NCI-H1694 (cell line): ENCODE measurements at regions not wholly inside any gene's neighbourhood (a gene's known extent, or its start where the extent isn't known, plus 50 kb on each side); places are given as distances from the start of the nearest gene placed in this dataset.
"Not testable (repeated sequence)": the region's sequence is repeated elsewhere in the genome, so short reads cannot be mapped to it uniquely, and the experiment has no call there.

ENCODE experiments used
- DNase-seq: peaks from one replicate; lab custom pipeline; 2025; lab: John Stamatoyannopoulos, UW

DNA sequence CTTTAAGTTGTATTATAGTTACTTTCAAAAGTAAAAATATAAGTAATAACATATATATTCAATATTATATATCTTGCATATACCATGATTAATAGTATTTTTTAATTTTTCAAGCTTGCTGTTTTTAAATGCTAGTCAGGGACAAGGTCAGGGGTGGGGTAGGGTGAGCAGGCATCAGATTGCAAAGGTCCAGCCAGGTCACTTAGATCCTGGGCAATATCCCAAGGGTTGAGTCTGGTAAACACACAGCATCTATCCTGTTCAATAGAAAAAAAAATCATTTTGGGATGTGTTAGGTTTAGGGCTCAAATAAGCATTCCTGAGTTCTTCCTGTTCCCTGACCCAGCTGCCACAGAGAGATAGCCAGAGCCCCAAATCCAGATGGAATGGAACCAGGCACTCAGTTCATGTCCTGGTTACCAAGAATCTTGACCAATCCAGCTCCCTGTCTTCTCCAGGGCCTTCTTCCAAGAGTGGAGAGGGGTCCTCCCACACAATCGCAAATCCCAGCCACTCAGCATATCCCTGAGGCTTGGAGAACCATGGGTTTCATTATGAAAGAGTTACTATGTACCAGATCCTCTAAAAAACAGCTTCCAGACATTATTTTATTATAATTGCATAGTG lies 134.9 kb upstream of the TOP1 start:
- no peak for DNase-seq

GRCh38 chr20:40894237-40894630 lies 134.4 kb upstream of the TOP1 start:
- DNase-seq: no peak

- no peak for DNase-seq
These were observed 133.4 kb upstream of the TOP1 start for GRCh38 chr20:40895182-40895581.

- peak; percentile 33 for DNase-seq
These were observed 131.6 kb upstream of the TOP1 start for GRCh38 chr20:40896814-40897700.

- no peak for DNase-seq
These were observed 129.3 kb upstream of the TOP1 start for GRCh38 chr20:40899344-40899743.

- DNase-seq: no peak
These were observed 127.9 kb upstream of the TOP1 start for GRCh38 chr20:40900666-40901215.

DNA sequence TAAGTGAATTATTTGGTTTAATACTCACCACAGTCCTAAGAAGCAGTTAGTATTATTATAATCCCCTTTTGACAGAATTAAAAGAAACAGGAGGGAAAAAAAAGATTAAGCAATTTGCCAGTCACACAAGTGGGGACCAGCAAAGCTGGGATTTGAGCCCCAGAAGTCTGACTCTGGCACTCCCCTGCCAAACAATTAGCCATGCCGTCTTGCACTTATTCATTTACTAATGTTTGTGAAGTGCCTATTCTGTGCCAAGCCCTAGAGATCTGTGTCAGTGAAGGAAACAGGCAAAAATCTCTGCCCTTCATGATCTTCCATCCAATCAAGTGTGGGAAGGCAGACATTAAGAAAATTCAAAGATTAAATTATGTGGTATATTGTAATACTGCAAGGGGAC lies 126.0 kb upstream of the TOP1 start:
- no peak for DNase-seq

GRCh38 chr20:40908309-40908708 lies 120.3 kb upstream of the TOP1 start:
- peak; percentile 15 for DNase-seq

- not testable (repeated sequence) for DNase-seq
These were observed 119.1 kb upstream of the TOP1 start for GRCh38 chr20:40909489-40909888.

GRCh38 chr20:40910436-40910835 lies 118.2 kb upstream of the TOP1 start:
- not testable (repeated sequence) for DNase-seq

DNA sequence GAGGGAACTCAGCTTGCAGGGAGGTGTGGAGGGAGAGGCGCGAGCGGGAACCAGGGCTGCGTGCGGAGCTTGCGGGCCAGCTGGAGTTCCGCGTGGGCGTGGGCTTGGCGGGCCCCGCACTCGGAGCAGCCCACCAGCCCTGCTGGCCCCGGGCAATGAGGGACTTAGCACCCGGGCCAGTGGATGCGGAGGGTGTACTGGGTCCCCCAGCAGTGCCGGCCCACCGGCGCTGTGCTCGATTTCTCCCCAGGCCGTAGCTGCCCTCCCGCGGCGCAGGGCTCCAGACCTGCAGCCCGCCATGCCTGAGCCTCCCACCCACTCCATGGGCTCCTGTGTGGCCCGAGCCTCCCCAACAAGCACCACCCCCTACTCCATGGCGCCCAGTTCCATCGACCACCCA lies 117.5 kb upstream of the TOP1 start:
- DNase-seq: not testable (repeated sequence)

DNA sequence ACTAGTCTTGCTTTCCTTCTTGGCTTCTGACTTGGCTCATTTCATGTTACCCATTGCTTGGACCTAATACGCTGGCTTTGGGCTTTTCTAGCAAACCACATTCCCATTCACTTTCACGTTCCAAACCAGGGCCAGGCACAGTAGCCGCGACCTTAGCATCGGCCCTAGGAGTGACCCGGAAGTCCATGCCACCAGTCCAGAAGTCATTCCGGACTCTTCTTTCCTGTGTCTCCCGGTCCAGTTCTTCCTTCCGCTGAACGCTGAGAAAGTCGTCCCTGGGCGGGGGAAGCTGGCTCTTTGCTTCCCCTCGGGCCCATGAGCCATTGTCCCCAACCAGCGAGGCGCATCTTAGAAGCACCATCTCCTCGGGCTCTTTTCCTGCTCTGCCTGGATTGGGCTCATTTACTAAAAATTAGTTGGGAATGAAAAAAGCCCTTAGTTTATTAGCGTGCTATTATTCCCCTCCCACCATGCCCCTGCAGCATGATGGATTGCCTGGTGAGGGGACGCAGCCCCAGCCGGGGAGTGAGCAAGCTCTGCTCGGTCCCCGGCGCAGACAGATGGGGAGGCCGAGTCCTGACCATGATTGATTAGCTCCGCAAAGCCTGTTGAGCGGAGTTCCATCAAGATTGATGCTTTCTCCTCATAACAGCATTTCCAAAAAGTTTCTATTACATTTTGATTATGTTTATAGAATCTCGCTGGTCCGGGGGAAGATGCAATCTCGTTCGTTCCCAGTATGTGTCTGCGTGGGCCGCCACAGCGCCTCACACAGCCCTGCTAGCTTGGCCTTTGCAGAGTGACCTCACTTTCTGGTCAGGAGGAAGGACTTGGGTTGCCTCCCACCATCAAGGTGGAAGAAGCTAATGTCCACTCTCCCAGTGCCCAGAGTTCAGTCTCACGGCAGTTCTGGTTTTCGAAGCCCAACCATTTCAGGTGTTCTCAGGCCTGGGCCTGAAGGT lies 115.1 kb upstream of the TOP1 start:
- DNase-seq: no peak

DNA sequence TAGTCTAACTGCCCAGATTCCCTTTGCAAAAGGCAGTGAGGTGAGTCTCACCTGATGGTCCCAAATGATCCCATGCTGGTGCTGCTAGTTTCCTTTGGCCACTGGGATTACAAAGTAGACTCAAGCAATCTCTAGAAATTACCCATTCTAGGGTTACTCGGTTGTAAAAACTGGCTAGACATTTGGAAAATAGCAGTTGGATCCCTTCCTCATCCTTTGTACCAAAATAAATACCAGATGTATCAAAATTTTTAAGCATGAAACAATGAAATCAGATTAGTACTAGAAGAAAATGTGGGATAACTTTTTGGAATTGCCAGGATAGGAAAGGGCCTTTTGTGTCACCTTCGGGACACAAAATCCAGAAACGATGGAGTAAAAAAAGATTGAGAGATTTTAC lies 112.9 kb upstream of the TOP1 start:
- DNase-seq: no peak

DNA sequence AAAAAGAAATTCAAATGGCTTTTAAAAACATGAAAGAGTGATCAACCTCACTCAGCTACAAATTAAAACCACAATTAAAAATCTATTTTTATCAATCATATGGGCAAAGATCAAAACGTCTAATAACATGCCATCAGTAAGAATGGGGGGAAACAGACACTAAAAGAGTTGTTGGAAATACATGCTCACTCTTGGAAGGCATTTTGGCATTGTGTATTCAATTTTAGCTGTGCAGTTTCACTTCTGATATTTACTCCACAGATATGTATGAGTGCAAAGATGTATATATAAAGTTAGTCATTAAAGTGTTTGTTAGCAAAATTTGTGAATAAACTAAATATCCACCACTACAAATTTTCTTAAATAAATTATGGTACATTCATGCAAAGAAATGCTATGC lies 112.3 kb upstream of the TOP1 start:
- no peak for DNase-seq

- no peak for DNase-seq
These were observed 108.3 kb upstream of the TOP1 start for GRCh38 chr20:40920291-40920690.

- DNase-seq: no peak
These were observed 105.8 kb upstream of the TOP1 start for GRCh38 chr20:40922865-40923264.

DNA sequence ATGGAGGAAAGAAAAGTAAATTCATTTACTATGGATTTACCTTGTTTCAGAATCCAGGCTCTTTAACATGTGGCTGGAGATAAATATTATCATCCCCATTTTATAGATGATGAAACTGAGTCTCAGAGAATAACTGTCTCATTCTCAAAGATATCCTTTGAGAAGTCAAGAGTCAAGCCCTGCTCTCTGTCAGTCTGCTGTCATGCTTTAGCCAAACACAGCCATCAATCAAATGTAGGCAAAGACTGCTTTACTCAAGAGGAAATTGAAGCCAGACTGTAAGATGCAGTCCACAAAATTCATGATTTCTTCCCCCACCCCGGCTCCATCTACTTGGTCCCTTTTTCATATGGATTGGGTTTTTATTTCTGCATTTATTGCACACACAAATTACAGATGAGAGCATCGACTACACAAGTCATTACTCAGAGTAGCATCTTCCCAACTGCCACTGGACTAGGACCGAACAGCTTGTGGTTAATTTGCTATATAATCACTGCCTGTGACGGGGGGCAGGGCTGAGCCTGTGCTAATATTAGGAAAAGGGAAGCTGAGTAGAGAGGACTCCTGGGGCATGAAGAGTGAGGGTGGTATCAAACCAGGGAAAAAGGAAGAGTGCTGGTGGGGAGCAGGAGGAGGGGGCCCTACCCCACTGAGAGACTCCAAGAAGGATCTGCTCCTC lies 102.7 kb upstream of the TOP1 start:
- DNase-seq: peak; percentile 72

GRCh38 chr20:40926928-40927327 lies 101.7 kb upstream of the TOP1 start:
- DNase-seq: no peak

GRCh38 chr20:40930561-40930960 lies 98.1 kb upstream of the TOP1 start:
- no peak for DNase-seq

DNA sequence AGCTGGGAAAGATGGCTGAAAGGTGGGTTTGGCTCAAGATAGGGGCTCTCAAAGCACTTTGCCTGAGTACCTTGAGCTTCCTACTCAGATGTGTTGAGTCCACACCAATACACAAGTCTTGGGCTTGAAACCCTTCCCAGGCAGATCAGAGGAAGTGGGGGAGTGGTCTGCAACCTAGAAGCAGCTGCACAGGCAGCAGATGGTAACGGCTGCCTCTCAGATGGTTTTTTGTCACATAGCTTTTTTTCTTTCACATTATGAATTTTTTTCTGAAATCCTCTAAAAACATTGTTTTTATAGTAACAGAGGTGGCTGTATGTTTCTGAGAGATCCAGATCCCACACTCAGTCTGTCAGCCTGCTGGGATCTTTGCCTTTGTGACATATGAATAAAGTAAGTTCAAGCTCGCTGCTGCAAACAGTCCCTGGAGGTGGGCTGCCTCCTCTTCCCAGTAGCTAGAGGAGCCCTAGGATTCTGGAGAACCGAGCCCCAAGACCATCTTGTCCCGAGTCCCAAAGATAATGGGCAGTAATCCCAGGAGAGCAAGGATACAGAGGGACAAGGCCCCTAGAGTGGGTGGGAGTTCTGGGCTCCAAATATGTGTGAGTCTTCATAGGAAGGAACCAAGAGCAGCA lies 97.1 kb upstream of the TOP1 start:
- DNase-seq: peak; percentile 45

- no peak for DNase-seq
These were observed 96.2 kb upstream of the TOP1 start for GRCh38 chr20:40932436-40932835.
